H1 (cell line): ENCODE measurements at regions not wholly inside any gene's neighbourhood (a gene's known extent, or its start where the extent isn't known, plus 50 kb on each side); places are given as distances from the start of the nearest gene placed in this dataset.

ENCODE experiments used
- CTCF ChIA-PET: fragments of 300-600 bp; sonication (Branson Sonifier 250); formaldehyde crosslinking; loops from one replicate; lab custom pipeline; 2021; ENCODE audit not compliant: partially characterized antibody; lab: Charles Lee
- POLR2A ChIA-PET: fragments of 300-600 bp; sonication (Branson Sonifier 250); formaldehyde crosslinking; loops from one replicate; lab custom pipeline; 2021; ENCODE audit warnings: inconsistent platforms; ENCODE audit not compliant: partially characterized antibody; lab: Charles Lee
- DNase-seq, 2 experiments: peaks; one replicate each; pipeline versions ENCODE4 v3.0.0 to v3.0.0-alpha.2; 2010 to 2022; ENCODE audit warnings: low spot score in 2 of 2, low read depth in 1 of 2, mixed read lengths in 1 of 2
- FAIRE-seq: peaks from 2 replicates; lab custom pipeline; 2011; peaks lifted over from hg19 to GRCh38; lab: Jason Lieb, UNC
- H2AFZ ChIP-seq: 2 replicates; pipeline ENCODE4 v1.8.1; 2012; ENCODE audit warnings: low read length, inconsistent platforms
- H2AK5ac ChIP-seq: 2 replicates; pipeline ENCODE4 v1.6.1; 2013; ENCODE audit warnings: low read depth, low read length
- H2BK120ac ChIP-seq: replicated peaks from 2 replicates; pipeline ENCODE3; 2013; ENCODE audit warnings: low read depth, low read length, inconsistent platforms
- H2BK12ac ChIP-seq: 2 replicates; pipeline ENCODE4 v1.6.1; 2013; ENCODE audit warnings: low read depth, low read length
- H2BK15ac ChIP-seq: 2 replicates; pipeline ENCODE4 v1.6.1; 2013; ENCODE audit warnings: low read length
- H2BK20ac ChIP-seq: 2 replicates; pipeline ENCODE4 v1.6.1; 2013; ENCODE audit warnings: low read length
- H2BK5ac ChIP-seq: 2 replicates; pipeline ENCODE4 v1.6.1; 2013; ENCODE audit warnings: low read depth, low read length
- H3K14ac ChIP-seq: 2 replicates; pipeline ENCODE4 v1.6.1; 2013; ENCODE audit warnings: inconsistent platforms; ENCODE audit not compliant: insufficient read length
- H3K18ac ChIP-seq: 2 replicates; pipeline ENCODE4 v1.6.1; 2013; ENCODE audit warnings: low read length; ENCODE audit errors: extremely low read depth
- H3K23ac ChIP-seq: 2 replicates; pipeline ENCODE4 v1.6.1; 2013; ENCODE audit warnings: inconsistent platforms; ENCODE audit not compliant: insufficient read length
- H3K23me2 ChIP-seq: 2 replicates; pipeline ENCODE4 v1.6.1; 2013; ENCODE audit warnings: low read depth, low read length
- H3K27ac ChIP-seq: 2 replicates; pipeline ENCODE4 v1.6.1; 2011; ENCODE audit warnings: low read depth, low read length, inconsistent platforms
- H3K27me3 ChIP-seq, 4 experiments: replicated peaks in 1 of 4; 1 replicate in 1 of 4; 2 replicates in 3 of 4; pipeline versions ENCODE4 v1.6.1 to v1.8.1; 2011 to 2013; ENCODE audit warnings: low read length in 3 of 4, mild to moderate bottlenecking in 3 of 4, inconsistent platforms in 2 of 4, mixed read lengths in 2 of 4, moderate library complexity in 1 of 4; ENCODE audit not compliant: control insufficient read depth in 3 of 4, insufficient read depth in 3 of 4; ENCODE audit errors: extremely low read depth in 1 of 4
- H3K36me3 ChIP-seq, 4 experiments: 2 replicates each; pipeline versions ENCODE4 v1.6.1 to v1.8.1; 2011 to 2013; ENCODE audit warnings: mild to moderate bottlenecking in 4 of 4, low read length in 3 of 4, moderate library complexity in 2 of 4, control low read depth in 1 of 4, inconsistent platforms in 1 of 4; ENCODE audit not compliant: insufficient read depth in 4 of 4, control insufficient read depth in 2 of 4
- H3K4ac ChIP-seq: replicated peaks from 2 replicates; pipeline ENCODE3; 2013; ENCODE audit warnings: low read length, low read depth, mixed read lengths, inconsistent platforms; ENCODE audit not compliant: insufficient read length
- H3K4me1 ChIP-seq, 4 experiments: replicated peaks in 1 of 4; 1 replicate in 1 of 4; 2 replicates in 3 of 4; pipeline versions ENCODE4 v1.6.1 to v1.8.1; 2011 to 2013; ENCODE audit warnings: low read length in 3 of 4, inconsistent platforms in 2 of 4, mixed read lengths in 1 of 4; ENCODE audit not compliant: insufficient read depth in 4 of 4, control insufficient read depth in 3 of 4
- H3K4me2 ChIP-seq, 2 experiments: 2 replicates each; pipeline versions ENCODE4 v1.6.1 to v1.8.1; 2011 to 2013; ENCODE audit warnings: low read depth in 2 of 2, low read length in 2 of 2, control low read depth in 1 of 2, inconsistent platforms in 1 of 2, mild to moderate bottlenecking in 1 of 2; ENCODE audit not compliant: insufficient read depth in 1 of 2
- H3K4me3 ChIP-seq, 4 experiments: fragments of 200-600, 300-600 bp in 1 of 4; sonication (generic), shearing (Covaris generic), sonication (Bioruptor Twin) in 1 of 4; 2 replicates each; pipeline versions ENCODE4 v1.5.1 to v1.8.1; 2011 to 2016; ENCODE audit warnings: low read length in 4 of 4, low read depth in 3 of 4, control low read depth in 2 of 4, inconsistent platforms in 2 of 4, mild to moderate bottlenecking in 2 of 4, mixed read lengths in 1 of 4, moderate library complexity in 1 of 4; ENCODE audit not compliant: insufficient read depth in 2 of 4; ENCODE audit errors: extremely low read depth in 1 of 4
- H3K56ac ChIP-seq: replicated peaks from 2 replicates; pipeline ENCODE3; 2013; ENCODE audit warnings: low read depth, mild to moderate bottlenecking, mixed read lengths, low read length, inconsistent platforms; ENCODE audit not compliant: insufficient read length
- H3K79me1 ChIP-seq: 2 replicates; pipeline ENCODE4 v1.6.1; 2013; ENCODE audit warnings: low read depth, low read length, control low read depth
- H3K79me2 ChIP-seq, 2 experiments: 2 replicates each; pipeline versions ENCODE4 v1.6.1 to v1.8.1; 2012 to 2013; ENCODE audit warnings: low read length in 2 of 2, mild to moderate bottlenecking in 2 of 2, inconsistent platforms in 1 of 2; ENCODE audit not compliant: insufficient read depth in 2 of 2, control insufficient read depth in 1 of 2
- H3K9ac ChIP-seq, 4 experiments: replicated peaks in 1 of 4; 1 replicate in 1 of 4; 2 replicates in 3 of 4; pipeline versions ENCODE4 v1.6.1 to v1.8.1; 2011 to 2013; ENCODE audit warnings: low read depth in 3 of 4, low read length in 3 of 4, control low read depth in 2 of 4, mild to moderate bottlenecking in 2 of 4, moderate library complexity in 2 of 4, inconsistent platforms in 1 of 4; ENCODE audit errors: extremely low read depth in 1 of 4
- H3K9me3 ChIP-seq, 2 experiments: 2 replicates each; pipeline versions ENCODE4 v1.6.1 to v1.8.1; 2012 to 2013; ENCODE audit warnings: mild to moderate bottlenecking in 2 of 2, moderate library complexity in 2 of 2, control low read depth in 1 of 2, inconsistent platforms in 1 of 2, low read depth in 1 of 2, low read length in 1 of 2, mixed read lengths in 1 of 2; ENCODE audit not compliant: insufficient read depth in 2 of 2
- H4K20me1 ChIP-seq, 2 experiments: replicated peaks in 1 of 2; 2 replicates each; pipeline versions ENCODE3 to v1.8.1; 2011 to 2013; ENCODE audit warnings: inconsistent platforms in 2 of 2, low read length in 2 of 2, mild to moderate bottlenecking in 1 of 2; ENCODE audit not compliant: insufficient read depth in 2 of 2, control insufficient read depth in 1 of 2
- H4K5ac ChIP-seq: 2 replicates; pipeline ENCODE4 v1.6.1; 2013; ENCODE audit warnings: low read length, low read depth, mixed read lengths, inconsistent platforms; ENCODE audit not compliant: insufficient read length
- H4K8ac ChIP-seq: 2 replicates; pipeline ENCODE4 v1.8.0; 2013; ENCODE audit warnings: mild to moderate bottlenecking, moderate library complexity, low read length, inconsistent platforms; ENCODE audit not compliant: insufficient read depth; ENCODE audit errors: extremely low read depth
- H4K91ac ChIP-seq: replicated peaks from 2 replicates; pipeline ENCODE3; 2013; ENCODE audit warnings: low read length, mixed read lengths, inconsistent platforms; ENCODE audit not compliant: insufficient read length
- GTF2F1 ChIP-seq: IDR thresholded peaks from 2 replicates; pipeline ENCODE4 v1.6.1; 2012; ENCODE audit warnings: low read depth, low read length, improper control_type of control experiment, borderline replicate concordance
- RBBP5 ChIP-seq: IDR thresholded peaks from 2 replicates; pipeline ENCODE4 v1.7.1; 2012; ENCODE audit warnings: low read depth, mild to moderate bottlenecking, inconsistent platforms, low read length, moderate library complexity, borderline replicate concordance
- WGBS, 2 experiments: shearing (Covaris generic) in 1 of 2; methylation state at CpG; one replicate each; pipeline versions ENCODE4 v1.1.6 to v1.1.7; 2013 to 2015; ENCODE audit warnings: low lambda C conversion rate in 2 of 2, mixed read lengths in 2 of 2, inconsistent platforms in 1 of 2, low coverage in 1 of 2, missing lambda C conversion rate in 1 of 2; ENCODE audit not compliant: insufficient replicate concordance in 2 of 2, insufficient coverage in 1 of 2, insufficient read length in 1 of 2; ENCODE audit errors: extremely low coverage in 1 of 2, missing lambda C conversion rate in 1 of 2; 5-methylcytosine and 5-hydroxymethylcytosine counted together

DNA sequence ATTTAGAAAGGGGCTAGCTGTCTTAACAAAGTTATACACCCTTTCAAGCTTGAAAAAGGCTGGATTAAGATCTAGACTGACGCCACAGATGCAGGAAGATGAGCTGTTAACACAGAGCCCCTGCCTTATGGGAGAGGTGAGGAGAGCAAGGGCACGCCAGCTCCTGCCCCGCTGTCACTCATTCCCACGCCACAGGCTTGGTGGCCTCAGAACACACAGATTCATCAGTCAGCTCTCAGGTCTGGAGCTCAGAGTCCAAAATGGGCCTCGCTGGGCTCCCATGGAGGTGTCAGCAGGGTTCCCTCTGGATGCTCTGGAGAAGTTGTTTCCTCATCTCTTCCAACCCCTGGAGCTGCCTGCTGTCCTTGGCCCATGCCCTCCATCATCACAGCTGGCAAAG lies 554.2 kb downstream of the TCERG1L start:
- no peaks in the 10 kb centered on the region for H3K79me1 ChIP-seq
- no peak overlapping the region for H4K8ac ChIP-seq
- H3K9me3 ChIP-seq, result no peaks in the 10 kb centered on the region
- no peak overlapping the region for H3K56ac ChIP-seq
- H3K23me2 ChIP-seq, result peaks cover 2% of the 10 kb centered on the region; the same call in 1 of the 2 replicates
- no peak overlapping the region for H3K23ac ChIP-seq
- POLR2A ChIA-PET, result no interaction called here
- 91% methylated on average over 5 of the region's 5 CpGs; no CpG with 5 or more reads in 1 of the 2 experiments for WGBS, 2 experiments
- H3K14ac ChIP-seq, result no peak overlapping the region
- H3K4me1 ChIP-seq, result no peaks in the 10 kb centered on the region
- CTCF ChIA-PET, result interaction anchor here (0.5 to 1.3 kb wide), 4 partner anchors 8 to 1724 kb away, joined by 3 to 6 read pairs (median 3); no protein-coding TSS in a partner anchor
- H4K5ac ChIP-seq, result no peak overlapping the region
- no peak overlapping the region for H2BK120ac ChIP-seq
- H4K91ac ChIP-seq, result no peak overlapping the region
- no peak overlapping the region for H2BK15ac ChIP-seq
- FAIRE-seq (no peak), DNase-seq (no peak)
- no peak overlapping the region for H2BK5ac ChIP-seq
- no peak overlapping the region for H2BK20ac ChIP-seq
- no peaks in the 10 kb centered on the region for H3K36me3 ChIP-seq
- no peak overlapping the region for H3K27ac ChIP-seq
- no peak for TF ChIP-seq GTF2F1
- no peak for TF ChIP-seq RBBP5
- H3K79me2 ChIP-seq, result no peaks in the 10 kb centered on the region
- no peak overlapping the region for H3K4me2 ChIP-seq
- no peak overlapping the region for H3K9ac ChIP-seq
- H2AFZ ChIP-seq, result no peak overlapping the region
- no peak overlapping the region for H3K18ac ChIP-seq
- no peak overlapping the region for H3K4me3 ChIP-seq
- H2BK12ac ChIP-seq, result no peak overlapping the region
- no peak overlapping the region for H3K4ac ChIP-seq
- H4K20me1 ChIP-seq, result no peaks in the 10 kb centered on the region
- no peaks in the 10 kb centered on the region for H3K27me3 ChIP-seq
- no peak overlapping the region for H2AK5ac ChIP-seq
